GM10266 (cell line): ENCODE measurements at regions not wholly inside any gene's neighbourhood (a gene's known extent, or its start where the extent isn't known, plus 50 kb on each side); places are given as distances from the start of the nearest gene placed in this dataset.

ENCODE experiments used
- DNase-seq: peaks from one replicate; pipeline ENCODE4 v3.0.0; 2012; ENCODE audit errors: extremely low spot score
- TF ChIP-seq, protein P1 (sequence below): IDR thresholded peaks from 2 replicates; pipeline ENCODE4 v1.5.1; 2012; ENCODE audit warnings: mild to moderate bottlenecking, low read depth; ENCODE audit not compliant: control insufficient read depth, insufficient read depth; ENCODE audit errors: missing control alignments

DNA sequence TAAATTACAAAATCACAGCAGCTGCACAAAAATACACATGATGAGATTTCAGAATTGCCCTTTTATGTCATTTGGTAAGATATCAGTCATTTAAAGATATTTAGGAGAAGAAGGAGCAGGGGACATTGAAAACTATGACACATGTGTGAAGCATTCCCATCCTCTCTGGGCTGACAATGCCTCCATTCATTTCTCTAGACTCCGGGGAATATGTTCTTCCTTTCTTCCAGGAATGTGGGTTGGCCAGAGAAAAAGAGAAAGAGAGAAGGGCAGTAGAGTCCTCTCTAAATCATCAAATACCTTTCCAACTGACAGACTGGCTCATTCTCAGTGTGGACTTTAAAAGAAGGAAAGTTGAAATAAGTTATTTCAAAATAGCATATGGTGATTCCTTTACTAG, 205.6 kb upstream of the ADAMTSL1 start:
- DNase-seq: no peak

DNA sequence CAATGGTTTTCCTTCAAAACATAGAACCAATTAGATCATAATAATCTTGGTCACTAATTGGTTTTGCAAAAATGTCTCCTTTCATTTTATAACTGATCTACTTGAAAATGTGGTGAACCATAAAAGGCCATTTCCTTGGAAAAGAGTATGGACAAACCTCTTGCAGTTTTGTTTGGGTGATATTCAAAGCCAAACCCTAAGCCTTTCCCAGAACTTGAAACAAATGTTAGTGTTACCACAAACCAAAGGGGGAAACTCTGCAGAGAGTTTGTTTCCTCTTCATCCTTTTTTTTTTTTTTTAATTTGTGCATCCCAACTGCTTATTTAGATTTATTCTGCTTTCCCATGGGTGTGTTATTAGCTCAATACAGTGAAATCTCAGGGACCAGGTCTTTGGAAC, 204.4 kb upstream of the ADAMTSL1 start:
- TF ChIP-seq, protein P1, sequence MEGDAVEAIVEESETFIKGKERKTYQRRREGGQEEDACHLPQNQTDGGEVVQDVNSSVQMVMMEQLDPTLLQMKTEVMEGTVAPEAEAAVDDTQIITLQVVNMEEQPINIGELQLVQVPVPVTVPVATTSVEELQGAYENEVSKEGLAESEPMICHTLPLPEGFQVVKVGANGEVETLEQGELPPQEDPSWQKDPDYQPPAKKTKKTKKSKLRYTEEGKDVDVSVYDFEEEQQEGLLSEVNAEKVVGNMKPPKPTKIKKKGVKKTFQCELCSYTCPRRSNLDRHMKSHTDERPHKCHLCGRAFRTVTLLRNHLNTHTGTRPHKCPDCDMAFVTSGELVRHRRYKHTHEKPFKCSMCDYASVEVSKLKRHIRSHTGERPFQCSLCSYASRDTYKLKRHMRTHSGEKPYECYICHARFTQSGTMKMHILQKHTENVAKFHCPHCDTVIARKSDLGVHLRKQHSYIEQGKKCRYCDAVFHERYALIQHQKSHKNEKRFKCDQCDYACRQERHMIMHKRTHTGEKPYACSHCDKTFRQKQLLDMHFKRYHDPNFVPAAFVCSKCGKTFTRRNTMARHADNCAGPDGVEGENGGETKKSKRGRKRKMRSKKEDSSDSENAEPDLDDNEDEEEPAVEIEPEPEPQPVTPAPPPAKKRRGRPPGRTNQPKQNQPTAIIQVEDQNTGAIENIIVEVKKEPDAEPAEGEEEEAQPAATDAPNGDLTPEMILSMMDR: no peak
- no peak for DNase-seq

More for the DNA sequence above, 205.6 kb upstream of the ADAMTSL1 start:
- TF ChIP-seq, protein P1: no peak

- DNase-seq: no peak
- TF ChIP-seq, protein P1: no peak
These were observed 199.3 kb upstream of the ADAMTSL1 start for GRCh38 chr9:18274693-18275092.

DNA sequence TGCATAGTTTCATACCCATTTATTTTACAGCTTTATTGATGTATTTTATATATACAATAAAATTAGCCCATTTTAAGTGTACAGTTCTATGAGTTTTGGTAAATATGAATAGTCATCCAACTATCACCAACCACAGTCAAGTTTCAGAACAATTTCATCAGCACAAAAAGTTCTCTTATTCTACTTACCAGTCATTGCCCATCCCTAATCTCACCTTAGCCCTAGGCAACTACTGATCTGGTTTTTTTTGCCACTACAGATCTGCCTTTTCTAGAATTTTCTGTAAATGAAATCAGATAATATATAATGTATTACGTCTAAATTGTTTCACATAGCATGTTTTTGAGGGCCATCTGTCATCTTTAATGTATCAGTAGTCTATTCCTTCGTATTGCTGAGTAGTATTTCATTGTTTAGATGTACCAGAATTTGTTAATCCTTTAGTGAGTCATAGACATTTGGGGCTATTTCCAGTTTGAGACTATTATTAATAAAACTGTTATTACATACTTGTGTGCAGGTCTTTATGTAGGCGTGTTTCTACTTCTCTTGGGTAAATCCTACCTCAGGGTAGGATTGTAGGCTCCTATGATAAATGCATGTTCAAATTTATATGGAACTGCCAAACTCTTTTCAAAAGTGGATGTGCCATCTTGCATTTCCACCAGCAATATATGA, 198.5 kb upstream of the ADAMTSL1 start:
- DNase-seq: no peak
- TF ChIP-seq, protein P1: no peak

GRCh38 chr9:18281291-18281690, 192.7 kb upstream of the ADAMTSL1 start:
- DNase-seq: no peak
- TF ChIP-seq, protein P1: no peak

DNA sequence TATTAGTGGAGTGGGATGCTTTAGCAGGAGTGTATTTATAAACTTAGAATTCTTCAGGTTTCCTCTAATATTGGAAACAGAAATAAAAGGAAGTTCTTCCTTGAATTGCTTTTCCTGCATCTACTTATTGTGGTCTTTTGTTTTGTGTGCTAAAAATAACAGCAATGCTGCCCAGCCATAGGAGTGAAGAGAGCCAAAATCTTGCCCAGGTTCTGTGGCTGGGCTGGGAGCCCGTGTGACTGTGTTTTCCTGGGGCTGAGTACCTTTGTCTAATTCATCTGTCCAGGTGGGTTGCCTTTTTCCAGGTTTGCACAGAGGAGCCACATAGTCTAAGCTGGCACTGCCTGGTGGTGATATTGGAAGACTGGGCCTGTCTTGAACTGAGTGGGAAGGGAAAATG, 179.7 kb upstream of the ADAMTSL1 start:
- TF ChIP-seq, protein P1: no peak
- DNase-seq: no peak

- DNase-seq: no peak
- TF ChIP-seq, protein P1: no peak
These were observed 177.3 kb upstream of the ADAMTSL1 start for GRCh38 chr9:18296702-18297055.
